Left kidney (tissue), 1 donor: ENCODE measurements at regions not wholly inside any gene's neighbourhood (a gene's known extent, or its start where the extent isn't known, plus 50 kb on each side); places are given as distances from the start of the nearest gene placed in this dataset.

Source experiments
- DNase-seq: peaks from one replicate; pipeline ENCODE4 v3.0.0-alpha.2; 2013

DNA sequence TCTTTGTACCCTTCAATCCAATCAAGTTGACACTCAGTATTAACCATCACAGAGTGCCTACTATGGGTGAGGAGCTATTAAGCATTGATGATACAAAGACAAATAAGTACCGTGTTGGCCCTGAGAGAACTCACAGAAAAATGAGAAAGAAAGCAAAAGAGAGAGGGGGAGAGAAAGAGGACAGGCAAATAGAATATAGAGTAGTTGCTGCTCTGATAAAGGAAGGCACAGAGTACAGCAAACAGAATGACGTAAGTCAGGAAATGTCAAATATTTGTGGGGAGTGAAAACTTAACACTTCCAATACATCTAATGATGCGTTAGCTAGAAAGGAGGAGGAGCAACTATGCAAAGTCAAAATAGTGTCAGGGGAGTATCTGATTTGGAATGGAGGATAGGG, 320.6 kb upstream of the KCNH8 start:
- no peak for DNase-seq

DNA sequence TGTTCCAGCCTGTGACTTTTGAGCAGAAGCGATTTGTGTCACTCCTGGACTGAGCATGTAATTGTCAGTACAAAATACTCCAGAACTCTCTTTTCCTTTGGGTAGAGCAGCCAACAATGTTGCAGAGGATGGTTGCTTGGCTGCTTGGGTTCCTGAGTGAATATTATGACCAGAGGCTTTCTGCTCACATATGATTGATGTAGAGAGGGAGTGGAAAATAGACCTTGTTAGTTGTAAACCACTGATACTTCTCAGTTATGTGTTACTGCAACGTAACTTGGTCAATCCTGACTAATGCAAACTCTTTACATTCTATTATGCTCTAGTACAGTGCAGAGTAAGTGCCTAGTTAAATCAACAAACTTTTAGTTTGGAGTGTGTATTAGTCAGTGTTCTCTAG, 322.6 kb upstream of the KCNH8 start:
- DNase-seq = no peak

DNA sequence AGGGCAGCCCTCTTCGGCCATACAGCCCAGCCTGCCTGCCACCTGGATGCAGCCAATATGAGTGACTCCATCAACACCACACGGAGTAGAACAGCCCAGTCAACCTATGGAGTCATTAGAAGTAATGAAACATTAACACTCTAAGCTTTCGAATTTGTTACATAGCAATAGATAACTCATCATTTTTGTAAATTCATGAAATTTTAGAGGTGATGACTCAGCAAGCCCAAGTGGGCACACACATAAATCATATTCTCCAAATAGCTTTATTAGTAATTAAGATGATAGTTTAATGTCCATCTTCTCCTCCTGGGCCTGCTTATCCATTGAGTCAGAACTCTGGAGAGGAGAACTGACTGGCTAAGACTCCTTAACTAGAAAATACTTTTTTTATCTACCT, 335.0 kb upstream of the KCNH8 start:
- no peak for DNase-seq

DNA sequence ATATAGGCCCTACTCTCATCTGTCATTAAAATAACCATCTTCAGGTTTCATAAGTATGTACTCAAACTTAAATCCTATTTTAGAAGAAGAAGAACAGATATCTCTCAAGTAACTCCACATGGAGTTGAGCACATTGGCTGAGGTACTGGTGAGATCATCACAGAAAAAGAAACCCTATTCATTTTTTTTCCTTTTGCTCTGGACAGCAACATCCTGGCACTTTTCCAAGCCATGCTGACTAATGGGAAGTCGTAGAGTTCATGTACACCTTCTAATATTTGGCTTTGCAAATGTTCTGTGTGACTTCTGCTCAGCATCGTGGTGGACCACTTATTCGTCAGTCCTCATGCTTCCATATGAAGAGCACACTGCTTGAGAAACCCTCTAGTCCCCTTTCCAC, 336.0 kb upstream of the KCNH8 start:
- DNase-seq = no peak

DNA sequence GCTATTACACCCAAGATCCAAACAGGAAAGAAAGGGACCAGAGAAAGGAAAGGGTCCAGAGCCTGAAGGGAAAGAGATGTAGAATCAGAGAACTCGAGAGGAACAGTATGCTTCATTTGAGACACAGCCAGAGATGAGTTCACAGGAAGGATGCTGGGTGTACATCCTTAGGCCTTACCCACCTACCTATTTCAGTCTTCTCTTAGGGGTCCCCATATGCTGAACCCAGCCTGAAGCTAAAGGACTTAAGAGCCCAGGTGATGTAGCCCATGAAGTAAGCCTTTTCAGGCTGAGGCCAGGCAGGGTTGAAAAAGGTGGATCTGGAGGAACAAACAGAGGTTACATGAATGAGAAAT, 338.0 kb upstream of the KCNH8 start:
- DNase-seq = no peak

DNA sequence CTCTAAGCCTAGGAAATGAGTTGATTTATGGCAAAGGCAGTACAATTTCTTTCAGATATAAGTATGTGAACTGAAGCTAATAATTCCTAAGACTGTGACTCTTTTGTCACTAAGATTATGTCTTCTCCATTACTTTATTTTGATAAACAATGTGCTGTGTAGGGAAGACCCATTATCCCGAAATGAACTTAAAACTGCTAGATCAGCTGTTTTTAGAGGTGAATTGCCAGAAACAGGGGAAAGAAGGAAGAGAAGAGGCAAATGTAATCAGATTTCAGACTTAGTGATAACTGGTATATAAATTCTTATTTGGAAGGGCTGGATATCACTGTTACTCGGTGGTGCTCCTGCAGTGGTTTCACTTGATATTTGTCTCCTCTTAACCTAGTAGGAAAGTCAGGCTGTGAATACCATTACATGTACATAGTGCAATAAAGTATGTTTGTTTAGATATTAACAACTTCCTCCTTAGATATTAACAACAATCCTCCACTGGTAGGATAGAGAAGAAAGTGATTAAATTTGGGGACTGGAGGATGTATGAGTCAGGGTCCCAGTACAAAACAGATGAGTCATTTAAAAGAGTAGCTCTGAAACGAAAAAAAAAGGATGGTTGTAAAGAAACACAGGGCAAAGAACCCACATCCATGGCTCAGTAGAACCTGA, 338.5 kb upstream of the KCNH8 start:
- DNase-seq = no peak

DNA sequence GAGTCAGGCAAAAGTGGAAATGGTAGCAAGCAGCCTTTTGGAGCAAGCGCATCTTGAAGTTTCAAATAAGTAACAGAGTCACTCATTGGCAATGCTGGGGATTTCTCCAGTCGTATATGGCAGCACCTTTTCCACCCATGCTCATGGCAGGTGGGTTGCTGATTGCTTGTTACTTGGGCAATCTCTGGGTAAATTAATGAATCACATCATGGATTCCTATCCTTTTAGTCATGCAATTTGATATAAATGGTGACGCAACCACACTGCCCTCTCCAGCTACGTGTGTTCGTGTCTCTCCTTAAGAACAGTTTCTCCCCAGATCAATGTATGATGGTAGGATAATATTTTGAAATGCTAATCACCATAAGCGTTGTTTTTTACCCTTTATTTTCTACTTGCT, 339.9 kb upstream of the KCNH8 start:
- no peak for DNase-seq

DNA sequence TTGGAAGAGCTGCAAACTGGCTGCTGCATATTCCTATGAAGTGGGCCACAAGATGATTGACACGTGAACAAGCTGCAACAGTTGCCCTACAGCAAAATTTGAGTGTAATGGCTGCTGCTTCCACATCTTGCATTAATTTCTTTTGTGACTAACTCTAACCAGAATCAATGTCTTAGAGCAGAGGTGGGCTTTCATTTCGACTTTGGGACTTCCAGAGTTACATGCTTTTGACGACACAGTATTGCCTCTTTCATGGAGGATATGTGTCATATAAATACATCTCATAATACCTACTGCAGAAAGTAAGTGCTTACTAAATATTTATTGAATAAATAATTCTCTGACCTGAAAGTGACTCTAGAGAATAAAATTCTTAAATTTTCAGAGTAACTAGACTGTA, 340.7 kb upstream of the KCNH8 start:
- no peak for DNase-seq

DNA sequence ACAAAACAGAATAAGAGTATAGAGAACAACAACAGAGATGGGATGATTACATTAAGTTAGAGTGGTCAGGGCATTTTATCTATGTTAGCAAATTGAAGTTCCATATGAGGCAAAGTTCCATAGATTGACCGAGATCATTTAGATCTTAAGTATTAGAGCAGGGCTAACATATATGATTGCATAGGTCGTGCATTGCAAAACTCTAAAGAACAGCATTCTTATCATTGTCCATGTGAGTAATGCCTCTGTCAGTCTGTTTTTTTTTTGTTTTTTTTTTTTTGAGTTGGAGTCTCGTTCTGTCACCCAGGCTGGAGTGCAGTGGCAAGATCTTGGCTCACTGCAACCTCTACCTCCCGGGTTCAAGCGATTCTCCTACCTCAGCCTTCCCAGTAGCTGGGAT, 341.7 kb upstream of the KCNH8 start:
- no peak for DNase-seq

DNA sequence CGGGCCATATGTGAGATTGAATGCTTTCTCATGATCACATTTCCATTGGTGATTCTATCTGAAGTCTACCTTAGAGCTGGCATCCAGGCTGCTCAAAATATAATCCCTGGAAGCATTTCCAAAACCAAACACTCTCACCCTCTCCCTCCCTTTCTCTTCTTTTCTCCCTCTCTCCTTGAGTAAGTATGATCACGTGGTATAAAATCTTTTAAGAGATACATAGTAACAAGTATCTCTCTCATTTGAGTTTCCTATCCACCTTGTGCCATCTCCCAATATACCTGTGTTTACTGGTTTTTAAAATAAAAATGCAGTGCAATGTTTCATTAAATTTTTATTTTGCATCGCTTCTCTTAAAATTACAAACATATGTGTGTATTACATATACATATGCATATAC, 350.9 kb upstream of the KCNH8 start:
- DNase-seq = no peak

DNA sequence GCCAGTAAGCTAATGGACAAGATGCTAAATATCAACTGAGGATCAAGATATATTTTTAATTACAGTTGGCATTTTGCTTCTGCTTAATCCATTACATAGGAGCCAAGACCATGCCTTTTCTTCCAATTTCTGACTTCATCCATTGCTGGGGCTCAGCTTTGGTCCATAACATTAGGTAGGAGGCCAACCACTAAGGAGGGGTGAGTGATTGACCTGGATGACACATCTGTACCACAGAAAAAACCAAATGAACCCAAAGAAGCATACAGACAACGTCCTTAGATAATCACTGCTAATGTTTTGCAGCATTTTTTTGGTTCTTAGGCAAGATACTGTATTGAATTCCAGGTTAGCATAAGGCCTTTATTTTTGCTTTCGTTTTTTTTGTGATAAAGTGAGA, 353.2 kb upstream of the KCNH8 start:
- no peak for DNase-seq

DNA sequence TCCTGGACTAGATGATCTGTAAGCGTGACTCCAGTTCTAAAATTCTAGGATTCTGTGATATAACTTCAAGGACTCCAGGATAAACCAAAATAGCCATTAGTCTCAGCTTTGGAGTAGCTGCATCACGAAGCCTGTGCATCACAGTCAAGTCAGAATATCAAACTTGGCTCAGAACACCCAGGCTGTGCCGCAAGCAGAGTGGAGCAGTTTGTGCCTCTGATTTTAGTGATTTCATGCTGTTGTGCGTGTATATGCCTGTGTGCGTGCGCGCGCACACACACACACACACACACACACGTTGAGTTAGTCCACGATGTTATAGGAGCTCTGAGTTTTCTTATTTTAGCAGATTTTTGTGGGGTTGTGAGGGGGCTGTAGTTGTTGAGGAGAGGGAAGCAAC, 356.6 kb upstream of the KCNH8 start:
- DNase-seq = no peak

DNA sequence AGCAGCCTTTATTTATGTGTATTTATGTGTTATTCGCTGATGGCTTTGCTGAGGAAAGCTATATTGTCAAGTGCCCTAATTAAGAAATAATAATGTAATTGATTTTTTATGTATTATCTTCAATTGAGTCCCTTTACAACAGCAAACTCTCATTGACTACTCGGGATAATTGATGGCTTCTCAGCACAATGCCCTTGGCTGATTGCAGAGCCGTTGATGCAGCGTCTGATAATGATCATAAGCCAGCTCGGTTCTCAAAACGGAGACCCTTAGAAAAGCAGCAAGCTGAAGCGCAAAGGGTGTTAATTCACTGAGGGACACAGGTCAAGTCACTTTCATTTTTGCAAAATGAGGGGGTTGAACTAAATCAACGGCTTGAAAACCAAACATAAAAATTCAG, 357.1 kb upstream of the KCNH8 start:
- no peak for DNase-seq

DNA sequence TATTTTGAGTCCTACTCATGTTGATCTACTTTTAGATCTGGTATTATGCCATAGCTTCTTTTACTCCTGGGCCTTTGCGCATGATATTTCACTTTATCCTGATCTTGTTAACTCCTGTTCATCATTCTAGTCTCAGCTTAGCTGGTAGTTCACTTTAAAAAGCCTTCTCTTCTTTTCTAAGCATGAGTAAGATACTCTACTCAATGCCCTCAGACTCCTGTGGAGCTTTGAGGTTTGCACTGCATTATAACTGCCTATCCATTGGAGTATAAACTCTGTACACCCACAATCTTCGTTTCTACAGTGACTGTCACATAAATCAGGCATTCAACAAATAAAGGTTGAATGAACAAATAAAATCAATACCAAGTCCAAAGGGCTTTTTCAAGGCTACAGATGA, 357.9 kb upstream of the KCNH8 start:
- DNase-seq = no peak

DNA sequence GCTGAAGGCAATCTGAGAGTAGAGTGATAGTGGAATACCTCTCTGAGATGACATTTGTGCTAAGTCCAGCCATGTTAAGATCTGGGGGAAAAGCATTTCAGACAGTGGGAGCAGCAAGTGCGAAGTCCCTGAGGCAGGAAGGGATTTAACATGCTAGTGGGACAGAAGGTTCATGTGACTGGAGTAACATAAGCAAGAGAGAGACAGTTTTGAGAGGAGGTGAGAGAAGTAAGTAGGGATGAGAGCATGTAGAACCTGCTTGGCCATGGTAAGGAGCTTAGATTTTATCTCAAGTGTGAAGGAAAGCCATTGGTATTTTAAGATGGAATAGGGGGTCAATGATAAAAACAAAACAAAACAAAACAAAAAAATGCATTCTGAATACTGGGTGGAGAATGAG, 358.6 kb upstream of the KCNH8 start:
- no peak for DNase-seq

DNA sequence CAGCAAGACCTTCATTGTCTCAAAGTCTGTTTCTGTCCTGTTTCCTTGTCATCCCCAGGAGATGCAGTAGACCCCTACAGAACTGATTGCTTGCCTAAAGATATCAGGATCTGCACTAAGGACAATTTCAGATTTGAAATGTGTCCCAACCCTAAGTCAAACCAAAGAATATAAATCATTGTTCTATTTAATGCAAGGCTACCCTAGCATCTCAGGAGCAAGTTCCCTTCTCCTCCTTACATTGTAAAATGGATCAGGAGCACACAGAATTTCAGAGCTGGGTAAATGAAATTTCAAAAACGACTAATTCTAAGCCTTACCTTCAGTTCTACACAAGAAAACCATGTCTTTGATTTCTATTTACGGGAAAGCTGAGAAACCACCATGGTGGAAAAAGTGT, 360.9 kb upstream of the KCNH8 start:
- no peak for DNase-seq

DNA sequence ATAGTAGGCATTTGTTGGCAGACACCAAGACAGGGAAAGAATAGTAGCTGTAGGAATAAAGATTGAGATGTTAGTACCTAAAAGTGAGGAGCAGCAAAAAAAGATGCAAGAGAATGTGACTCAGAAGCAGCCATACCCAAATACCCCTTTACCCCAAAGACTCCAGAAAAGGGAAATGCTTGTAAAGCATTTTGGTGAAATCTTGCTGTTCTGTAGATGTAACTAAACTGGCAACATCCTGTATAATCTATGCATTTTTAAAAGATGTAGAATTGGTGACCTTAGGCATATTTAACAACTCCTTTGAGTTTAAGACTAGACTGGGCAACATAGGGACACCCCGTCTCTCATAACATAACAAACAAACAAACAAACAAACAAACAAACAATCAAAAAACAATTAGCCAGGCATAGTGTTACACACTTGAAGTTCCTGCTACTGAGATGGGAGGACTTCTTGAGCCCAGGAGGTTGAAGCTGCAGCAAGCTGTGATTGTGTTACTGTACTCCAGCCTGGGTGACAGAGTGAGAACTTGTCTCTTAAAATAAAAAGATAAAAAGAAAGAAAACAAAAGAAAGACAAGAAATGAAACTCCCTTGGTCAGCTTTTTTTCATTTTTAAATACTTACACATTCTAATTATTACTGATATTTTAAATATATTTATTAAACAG, 361.5 kb upstream of the KCNH8 start:
- no peak for DNase-seq

DNA sequence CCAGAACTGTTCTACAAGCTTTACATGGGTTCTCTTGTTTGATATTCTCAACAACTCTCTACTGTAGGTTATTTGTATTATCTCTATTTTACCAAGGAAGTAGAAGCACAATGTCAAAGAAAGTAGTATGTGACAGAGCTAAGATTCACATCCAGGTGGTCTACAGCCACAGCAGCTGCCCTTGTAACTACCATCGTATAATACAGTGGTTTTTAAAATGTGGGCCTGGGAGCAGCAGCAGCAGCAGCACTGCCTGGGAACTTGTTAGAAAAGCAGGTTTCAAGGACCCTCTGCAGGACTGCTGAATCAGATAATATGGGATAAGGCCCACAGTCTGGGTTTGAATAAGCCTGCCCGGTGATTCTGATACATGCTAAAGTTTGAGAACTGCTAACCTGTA, 357.1 kb upstream of the SATB1 start:
- no peak for DNase-seq

DNA sequence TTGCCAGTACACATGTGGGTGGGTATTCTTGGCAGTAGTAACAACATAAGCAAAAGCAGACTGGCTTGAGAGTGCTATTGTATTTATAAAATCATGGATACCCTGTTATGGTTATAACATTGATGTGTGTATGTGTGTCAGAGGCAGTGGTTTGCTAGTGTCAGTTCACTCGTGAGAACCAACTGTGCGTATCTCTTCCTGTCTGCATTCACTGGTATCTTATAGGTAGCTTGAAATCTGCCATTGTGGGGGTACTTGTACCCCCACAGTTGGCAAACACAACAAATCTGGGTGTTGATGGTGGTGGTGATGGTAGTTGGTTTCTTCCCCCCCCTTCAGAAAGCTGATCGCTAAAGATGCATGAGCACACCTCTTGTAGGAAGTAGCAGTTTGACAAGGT, 355.8 kb upstream of the SATB1 start:
- DNase-seq = no peak

DNA sequence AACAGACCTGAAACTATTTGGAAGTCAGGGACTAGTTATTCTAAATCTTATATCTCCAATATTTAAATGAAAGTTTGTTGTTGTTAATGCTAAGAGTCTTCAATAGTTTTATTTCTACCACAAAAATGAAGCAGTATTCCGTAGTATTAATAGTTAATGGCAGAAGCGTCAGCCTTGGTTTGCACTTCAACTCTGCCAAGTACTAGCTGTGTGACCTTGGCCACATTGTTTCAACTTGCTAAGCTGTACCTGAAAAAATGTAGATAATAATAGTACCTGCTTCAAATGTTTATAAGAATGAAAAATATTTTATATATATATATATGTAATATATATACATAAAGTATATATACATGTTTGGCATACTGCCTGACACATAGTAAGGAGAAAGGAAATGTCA, 354.6 kb upstream of the SATB1 start:
- DNase-seq = no peak

DNA sequence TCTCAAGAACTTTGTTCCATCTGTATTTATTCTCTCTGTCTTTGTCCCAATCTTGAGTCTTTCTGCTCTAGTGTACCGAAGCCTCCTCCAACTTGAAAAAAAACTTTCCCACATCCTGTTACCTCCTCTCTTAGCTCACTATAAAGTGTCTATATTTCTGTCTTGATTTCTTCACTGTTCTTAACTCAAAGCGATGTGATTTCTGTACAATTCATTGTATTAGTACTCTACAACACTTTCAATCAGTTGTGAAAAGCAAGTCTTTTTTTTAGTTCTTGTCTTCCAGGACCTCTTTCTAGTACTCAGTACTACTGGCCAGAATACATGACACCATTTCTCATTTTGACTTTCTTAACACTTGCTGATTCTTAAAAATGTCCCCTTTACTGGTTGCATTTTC, 353.5 kb upstream of the SATB1 start:
- no peak for DNase-seq

DNA sequence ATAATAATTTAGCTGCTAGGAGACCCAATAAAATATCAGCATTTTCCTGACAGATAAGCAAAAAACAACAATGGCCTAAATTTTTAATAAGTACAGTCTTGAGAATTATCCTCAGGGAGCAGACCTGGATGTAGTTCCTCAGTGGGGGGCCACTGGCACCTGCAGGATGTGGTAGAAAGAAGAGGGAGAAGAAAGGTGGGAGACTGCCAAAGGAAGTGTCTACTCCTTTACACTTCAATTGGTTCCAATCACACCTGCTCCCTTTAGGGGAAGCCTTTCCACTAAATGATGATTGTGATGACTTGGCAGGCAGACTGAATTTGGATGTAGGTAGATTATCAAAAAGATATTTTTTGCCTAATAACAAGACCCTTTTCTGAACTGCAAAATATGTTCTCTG, 353.0 kb upstream of the SATB1 start:
- DNase-seq = no peak

DNA sequence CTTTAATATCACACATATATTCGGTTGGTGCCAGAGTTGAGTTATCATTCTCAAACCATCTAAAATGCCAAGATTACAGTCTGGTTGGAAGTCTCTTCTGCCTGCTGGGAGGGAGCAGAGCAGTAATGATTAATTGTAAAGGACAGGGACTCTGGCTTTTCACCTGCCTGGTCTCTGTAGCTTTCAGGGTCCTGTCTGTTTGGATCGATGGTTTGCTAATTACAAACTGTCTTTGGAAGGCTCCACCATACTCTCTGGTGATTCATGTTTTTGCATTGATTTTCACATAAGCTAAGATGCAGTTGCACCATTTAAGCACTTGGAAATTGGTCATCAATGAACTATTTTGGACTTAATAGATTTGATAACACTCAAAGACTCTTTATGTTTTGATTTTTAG, 350.4 kb upstream of the SATB1 start:
- no peak for DNase-seq

DNA sequence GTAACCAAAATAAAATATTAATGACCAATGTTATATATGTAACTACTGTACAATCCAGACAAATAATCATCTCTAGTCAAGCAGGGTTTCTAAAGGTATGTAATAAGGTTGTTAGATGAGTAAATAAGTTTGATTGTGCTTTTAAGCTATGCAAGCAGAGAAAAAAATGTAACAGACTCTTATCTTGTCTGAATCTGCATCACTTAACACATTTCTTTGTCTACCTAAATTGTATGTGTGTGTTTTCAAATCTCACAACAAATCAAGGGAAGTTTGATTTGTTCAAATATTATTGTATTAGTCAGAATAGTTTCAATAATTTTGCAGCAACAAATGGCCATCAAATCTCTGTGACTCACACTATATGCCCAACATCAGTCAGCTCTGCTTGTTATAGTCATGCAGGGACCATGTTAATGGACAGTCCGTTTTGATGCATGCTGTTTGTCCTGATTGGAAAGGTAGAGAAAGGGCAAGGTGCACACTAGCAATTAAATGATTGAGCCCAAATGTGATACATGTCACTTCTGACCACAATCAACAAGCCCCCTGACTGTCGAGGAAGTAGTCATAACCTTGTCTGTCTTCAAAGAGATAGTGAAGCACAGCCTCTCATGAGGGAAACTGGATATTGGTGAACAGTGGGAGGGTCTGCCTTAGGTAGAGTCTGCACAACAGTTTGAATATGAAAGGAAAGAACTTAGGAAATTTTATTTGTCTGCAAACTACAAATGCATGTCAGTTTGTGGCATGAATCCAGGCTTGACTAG, 349.4 kb upstream of the SATB1 start:
- DNase-seq = no peak
